Neural crest cell (in vitro differentiated cells): ENCODE measurements at regions not wholly inside any gene's neighbourhood (a gene's known extent, or its start where the extent isn't known, plus 50 kb on each side); places are given as distances from the start of the nearest gene placed in this dataset.
A peak's percentile ranks its signal among the peaks of the same experiment; 100 is the strongest.

ENCODE experiments used
- DNase-seq: peaks from one replicate; pipeline ENCODE4 v3.0.0; 2021; ENCODE audit warnings: low read depth, mixed read lengths, low spot score
- H3K27ac Mint-ChIP-seq: one replicate; pipeline ENCODE4 v1.8.0; 2021; ENCODE audit warnings: mild to moderate bottlenecking, mixed read lengths; ENCODE audit not compliant: unreplicated experiment
- H3K27me3 Mint-ChIP-seq: 2 replicates; pipeline ENCODE4 v1.8.0; 2021; ENCODE audit warnings: low read depth, mild to moderate bottlenecking, mixed read lengths
- H3K36me3 Mint-ChIP-seq: 2 replicates; pipeline ENCODE4 v1.8.0; 2021; ENCODE audit warnings: low read depth, mild to moderate bottlenecking, mixed read lengths
- H3K4me1 Mint-ChIP-seq: 2 replicates; pipeline ENCODE4 v1.8.0; 2021; ENCODE audit warnings: mixed read lengths
- H3K4me3 Mint-ChIP-seq: one replicate; pipeline ENCODE4 v1.8.0; 2021; ENCODE audit warnings: mild to moderate bottlenecking, mixed read lengths
- H3K9me3 Mint-ChIP-seq: 2 replicates; pipeline ENCODE4 v1.8.0; 2021; ENCODE audit warnings: mixed read lengths
- CTCF ChIP-seq: fragments of 200-600 bp; sonication (generic); conservative IDR thresholded peaks from 2 replicates; pipeline ENCODE4 v1.5.0; 2021; ENCODE audit warnings: antibody characterized with exemption, mild to moderate bottlenecking

DNA sequence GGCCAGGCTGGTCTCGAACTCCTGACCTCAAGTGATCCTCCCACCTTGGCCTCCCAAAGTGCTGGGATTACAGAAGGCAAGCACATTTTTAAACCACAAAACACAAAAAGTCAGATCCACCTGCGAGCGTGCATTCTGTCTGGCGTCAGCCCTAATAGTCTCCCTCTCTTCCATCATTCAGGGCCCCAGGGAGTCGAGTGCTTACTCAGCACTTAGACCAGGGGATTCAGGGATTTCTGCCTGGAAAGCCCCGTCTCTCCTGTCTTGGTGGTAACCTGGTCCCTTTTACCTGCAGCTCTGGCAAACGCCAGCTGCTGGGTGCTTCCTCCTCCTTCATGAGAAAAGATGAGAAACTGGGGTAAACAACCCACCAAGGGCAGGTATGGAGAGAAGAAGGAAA is 443.1 kb downstream of the SOX9 start:
- Mint-ChIP-seq H3K27ac (no peak overlapping the region), H3K9me3 (no peaks in the 10 kb centered on the region), H3K27me3 (peaks cover 54% of the 10 kb centered on the region), H3K36me3 (no peaks in the 10 kb centered on the region), H3K4me3 (no peak overlapping the region), H3K4me1 (peaks cover 52% of the 10 kb centered on the region)
- DNase-seq: no peak
- TF ChIP-seq CTCF: no peak

DNA sequence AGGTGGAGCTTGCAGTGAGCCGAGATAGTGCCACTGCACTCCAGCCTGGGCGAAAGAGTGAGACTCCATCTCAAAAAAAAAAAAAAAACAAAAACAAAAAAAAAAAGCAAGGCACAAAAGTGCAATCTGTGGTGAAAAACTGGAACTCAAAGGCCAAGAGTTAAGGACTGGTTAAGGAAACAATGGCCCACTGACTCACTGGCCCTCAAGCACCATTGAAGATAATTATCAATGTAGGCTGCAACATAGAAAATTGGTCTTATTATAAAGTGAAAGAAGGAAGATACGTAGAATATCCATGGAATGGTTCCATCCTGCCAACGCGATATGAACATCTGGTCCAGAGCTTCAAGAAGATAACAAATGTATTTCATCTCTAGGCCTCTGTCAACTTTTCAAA is 444.2 kb downstream of the SOX9 start:
- DNase-seq: no peak
- Mint-ChIP-seq H3K27ac (no peak overlapping the region), H3K4me1 (peaks cover 57% of the 10 kb centered on the region), H3K9me3 (no peaks in the 10 kb centered on the region), H3K27me3 (peaks cover 59% of the 10 kb centered on the region), H3K4me3 (no peak overlapping the region), H3K36me3 (no peaks in the 10 kb centered on the region)
- TF ChIP-seq CTCF: no peak

GRCh38 chr17:72565758-72566157 is 444.9 kb downstream of the SOX9 start:
- peak overlapping the region; percentile 23 for H3K4me3 Mint-ChIP-seq
- no peaks in the 10 kb centered on the region for H3K36me3 Mint-ChIP-seq
- H3K9me3 Mint-ChIP-seq: no peaks in the 10 kb centered on the region
- no peak for DNase-seq
- peaks cover 62% of the 10 kb centered on the region for H3K27me3 Mint-ChIP-seq
- no peak for TF ChIP-seq CTCF
- peaks cover 56% of the 10 kb centered on the region for H3K4me1 Mint-ChIP-seq
- no peak overlapping the region for H3K27ac Mint-ChIP-seq

DNA sequence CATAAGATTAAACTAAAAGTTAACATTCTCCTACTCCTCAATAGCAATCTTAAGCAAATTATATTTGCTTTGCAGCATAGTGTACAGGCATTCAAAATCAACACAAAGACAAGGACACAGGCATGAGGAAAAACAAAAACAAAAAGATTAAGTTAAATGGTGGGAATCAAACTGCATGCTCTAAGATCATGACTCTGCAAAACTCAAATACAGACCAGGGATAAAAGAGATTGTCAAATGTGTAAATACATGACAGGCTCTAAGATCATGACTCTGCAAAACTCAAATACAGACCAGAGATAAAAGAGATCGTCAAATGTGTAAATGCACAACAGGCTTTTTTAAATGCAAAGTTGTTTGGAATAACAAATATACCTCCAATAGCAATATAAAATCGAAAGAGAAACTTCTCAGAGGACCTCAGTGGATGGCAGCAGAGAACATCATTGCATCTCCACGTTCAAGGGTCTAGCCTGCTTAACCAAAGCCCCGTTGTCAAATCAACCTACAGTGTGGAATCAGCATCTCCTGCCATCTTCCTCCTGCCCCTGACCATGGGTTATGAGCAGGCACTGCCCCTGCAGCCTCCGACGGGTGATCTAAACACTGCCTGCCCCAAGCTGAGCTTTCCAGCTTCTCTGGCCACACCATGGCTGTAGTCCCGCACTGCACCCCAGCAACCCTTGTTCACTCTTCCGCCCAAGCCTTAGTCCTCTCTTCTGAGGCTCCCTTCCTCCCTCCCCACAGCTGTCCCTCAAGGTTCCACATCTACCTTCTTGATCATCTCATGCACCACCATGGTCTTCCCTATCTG is 446.1 kb downstream of the SOX9 start:
- H3K36me3 Mint-ChIP-seq: no peaks in the 10 kb centered on the region
- no peak overlapping the region for H3K27ac Mint-ChIP-seq

DNA sequence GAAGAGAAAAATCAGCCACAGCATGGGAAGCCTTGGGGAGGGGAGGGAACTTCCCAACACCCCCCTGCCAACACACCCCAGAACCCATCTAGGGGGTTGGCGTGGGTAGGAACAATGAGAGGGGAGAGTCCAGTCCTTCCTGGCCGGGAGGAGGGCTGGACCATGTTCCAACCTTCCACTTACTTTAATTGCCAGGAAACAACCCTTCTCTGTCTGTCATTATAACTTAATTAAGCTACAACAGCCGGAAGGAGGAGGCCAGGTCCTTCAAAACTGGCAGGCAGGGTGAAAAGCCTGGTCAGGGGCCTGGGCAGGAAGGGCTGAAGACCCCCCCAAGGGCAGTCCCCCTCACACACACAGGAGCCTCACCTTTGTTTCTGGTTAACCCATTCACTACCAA is 447.0 kb downstream of the SOX9 start:
- DNase-seq: no peak
- H3K27ac Mint-ChIP-seq: no peak overlapping the region
- no peak overlapping the region for H3K4me3 Mint-ChIP-seq
- peaks cover 57% of the 10 kb centered on the region for H3K27me3 Mint-ChIP-seq
- H3K9me3 Mint-ChIP-seq: no peaks in the 10 kb centered on the region
- H3K36me3 Mint-ChIP-seq: no peaks in the 10 kb centered on the region
- no peak for TF ChIP-seq CTCF
- H3K4me1 Mint-ChIP-seq: peaks cover 70% of the 10 kb centered on the region

More for the DNA sequence above, 446.1 kb downstream of the SOX9 start:
- Mint-ChIP-seq H3K4me1 (peaks cover 64% of the 10 kb centered on the region), H3K27me3 (peaks cover 56% of the 10 kb centered on the region), H3K4me3 (no peak overlapping the region), H3K9me3 (no peaks in the 10 kb centered on the region)
- DNase-seq: no peak
- TF ChIP-seq CTCF: no peak
